ENCODE measurements at regions not wholly inside any gene's neighbourhood (a gene's known extent, or its start where the extent isn't known, plus 50 kb on each side); places are given as distances from the start of the nearest gene placed in this dataset.

DNA sequence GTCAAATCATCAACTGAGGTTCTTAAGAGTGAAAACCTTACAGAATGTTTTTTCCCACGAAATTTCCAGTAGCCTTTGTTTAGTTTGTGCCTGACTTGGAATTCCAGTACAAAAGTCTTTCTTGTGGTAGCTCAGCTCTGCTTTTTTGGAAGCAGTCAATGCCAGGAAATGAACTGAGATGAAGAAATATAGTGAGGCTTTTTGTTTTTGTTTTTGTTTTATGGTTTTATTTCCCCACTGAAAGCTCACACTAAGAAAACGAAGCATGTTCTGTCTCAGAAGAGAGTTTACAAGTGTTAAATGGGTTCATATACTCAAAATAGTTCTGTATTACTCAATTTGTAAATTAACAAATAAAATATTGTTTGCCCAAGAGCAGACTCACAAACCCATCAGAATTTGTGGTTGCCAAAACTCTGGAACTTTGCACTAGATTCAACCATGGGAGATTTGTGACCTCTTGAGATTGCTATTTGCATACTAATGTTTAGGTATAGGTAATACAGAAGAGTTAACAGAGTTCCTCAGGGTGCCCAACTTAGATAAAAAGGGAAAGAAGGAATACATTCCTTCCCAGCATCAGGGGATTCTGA lies 1060.8 kb downstream of the FAT4 start:
- H3F3A ChIP-seq (ENCODE audit: insufficient read depth) = no peaks in the 10 kb centered on the region
- no peak overlapping the region for H3K27ac ChIP-seq
- 8 to 10% methylated on average over 2 of the region's 2 CpGs for WGBS, 2 experiments (ENCODE audit: low coverage in 1 of 2, low lambda C conversion rate in 2 of 2, missing lambda C conversion rate in 2 of 2)
- no peak for DNase-seq
- in situ Hi-C loops (cut with MboI) = no loop called here
- H3K79me2 ChIP-seq (ENCODE audit: insufficient read depth) = no peaks in the 10 kb centered on the region
- no peaks in the 10 kb centered on the region for H3K36me3 ChIP-seq (ENCODE audit: low read depth)
- peaks cover 4% of the 10 kb centered on the region; the same call in 1 of the 2 replicates for H3K9me2 ChIP-seq (ENCODE audit: insufficient read depth)
- H4K20me1 ChIP-seq (ENCODE audit: insufficient read depth) = no peaks in the 10 kb centered on the region
- H3K4me1 ChIP-seq (ENCODE audit: insufficient read depth) = no peaks in the 10 kb centered on the region
- TF ChIP-seq EZH2 (IDR thresholded peaks at IDR 0.05; ENCODE audit: insufficient read depth, poor library complexity, severe bottlenecking) = no peak
- H3K27me3 ChIP-seq (replicated peaks; ENCODE audit: insufficient read depth) = no peaks in the 10 kb centered on the region
- H3K4me2 ChIP-seq (ENCODE audit: unreplicated experiment) = no peak overlapping the region
- H3K9me3 ChIP-seq (ENCODE audit: low read depth) = no peaks in the 10 kb centered on the region
- H3K9ac ChIP-seq = no peak overlapping the region
- no peak overlapping the region for H2AFZ ChIP-seq
- H3K4me3 ChIP-seq = no peak overlapping the region

DNA sequence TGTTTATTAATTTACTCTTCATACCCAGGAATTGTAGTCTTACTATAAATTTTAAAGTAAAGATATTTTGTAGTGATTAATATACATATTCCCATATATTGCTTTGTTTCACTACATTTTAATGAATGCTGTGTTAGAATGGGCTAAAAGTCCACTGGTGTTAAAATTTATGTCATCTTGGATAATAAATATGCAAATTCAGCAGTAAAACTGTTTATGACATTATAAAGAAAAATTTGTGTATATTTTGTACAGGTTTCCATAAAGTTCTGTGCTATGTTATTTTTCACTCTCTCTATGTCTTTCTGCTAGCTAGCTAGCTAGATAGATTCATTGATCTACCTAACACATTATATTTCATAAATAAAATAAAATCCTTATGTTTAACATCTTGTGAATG lies 1071.2 kb downstream of the FAT4 start:
- Histone ChIP-seq H2AFZ (no peak overlapping the region), H3K9me3 (ENCODE audit: low read depth) (no peaks in the 10 kb centered on the region), H3K4me1 (ENCODE audit: insufficient read depth) (no peaks in the 10 kb centered on the region), H3K79me2 (ENCODE audit: insufficient read depth) (no peaks in the 10 kb centered on the region), H3K27me3 (replicated peaks; ENCODE audit: insufficient read depth) (no peaks in the 10 kb centered on the region), H3K27ac (no peak overlapping the region), H3K9ac (no peak overlapping the region), H3K4me2 (ENCODE audit: unreplicated experiment) (no peak overlapping the region), H4K20me1 (ENCODE audit: insufficient read depth) (no peaks in the 10 kb centered on the region), H3F3A (ENCODE audit: insufficient read depth) (no peaks in the 10 kb centered on the region), H3K36me3 (ENCODE audit: low read depth) (no peaks in the 10 kb centered on the region), H3K4me3 (no peak overlapping the region), H3K9me2 (ENCODE audit: insufficient read depth) (no peaks in the 10 kb centered on the region; the same call in 1 of the 2 replicates)
- DNase-seq = no peak
- TF ChIP-seq EZH2 (IDR thresholded peaks at IDR 0.05; ENCODE audit: insufficient read depth, poor library complexity, severe bottlenecking) = no peak
- TF ChIP-seq EZH2phosphoT487 (IDR thresholded peaks at IDR 0.05; ENCODE audit: insufficient read depth, low read depth) = no peak
- in situ Hi-C loops (cut with MboI) = no loop called here

DNA sequence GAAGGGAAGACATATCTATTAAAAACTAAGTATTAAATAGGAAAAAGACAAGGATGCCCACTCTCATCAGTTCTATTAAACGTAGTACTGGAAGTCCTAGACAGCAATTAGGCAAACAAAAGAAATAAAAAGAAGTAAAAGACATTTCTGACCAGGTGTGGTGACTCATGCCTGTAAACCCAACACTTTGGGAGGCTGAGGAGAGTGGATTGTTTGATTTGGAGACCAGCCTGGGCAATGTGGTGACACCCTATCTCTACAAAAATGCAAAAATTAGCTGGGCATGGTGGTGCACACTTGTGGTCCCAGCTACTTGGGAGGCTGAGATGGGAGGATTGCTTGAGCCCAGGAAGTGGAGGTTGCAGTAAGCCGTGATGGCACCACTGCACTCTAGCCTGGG lies 1071.8 kb downstream of the FAT4 start:
- Histone ChIP-seq H4K20me1 (ENCODE audit: insufficient read depth) (no peaks in the 10 kb centered on the region), H3K9ac (no peak overlapping the region), H3K4me1 (ENCODE audit: insufficient read depth) (no peaks in the 10 kb centered on the region), H3K4me3 (no peak overlapping the region), H2AFZ (no peak overlapping the region), H3K27me3 (replicated peaks; ENCODE audit: insufficient read depth) (no peaks in the 10 kb centered on the region), H3K36me3 (ENCODE audit: low read depth) (no peaks in the 10 kb centered on the region), H3K79me2 (ENCODE audit: insufficient read depth) (no peaks in the 10 kb centered on the region), H3K27ac (no peak overlapping the region), H3F3A (ENCODE audit: insufficient read depth) (no peaks in the 10 kb centered on the region), H3K4me2 (ENCODE audit: unreplicated experiment) (no peak overlapping the region), H3K9me3 (ENCODE audit: low read depth) (no peaks in the 10 kb centered on the region), H3K9me2 (ENCODE audit: insufficient read depth) (no peaks in the 10 kb centered on the region; the same call in 1 of the 2 replicates)
- TF ChIP-seq EZH2 (IDR thresholded peaks at IDR 0.05; ENCODE audit: insufficient read depth, poor library complexity, severe bottlenecking) = no peak
- TF ChIP-seq EZH2phosphoT487 (IDR thresholded peaks at IDR 0.05; ENCODE audit: insufficient read depth, low read depth) = no peak
- 64% methylated on average over 2 of the region's 2 CpGs for WGBS, 2 experiments (ENCODE audit: low coverage in 1 of 2, low lambda C conversion rate in 2 of 2, missing lambda C conversion rate in 2 of 2)
- in situ Hi-C loops (cut with MboI) = no loop called here
- no peak for DNase-seq

DNA sequence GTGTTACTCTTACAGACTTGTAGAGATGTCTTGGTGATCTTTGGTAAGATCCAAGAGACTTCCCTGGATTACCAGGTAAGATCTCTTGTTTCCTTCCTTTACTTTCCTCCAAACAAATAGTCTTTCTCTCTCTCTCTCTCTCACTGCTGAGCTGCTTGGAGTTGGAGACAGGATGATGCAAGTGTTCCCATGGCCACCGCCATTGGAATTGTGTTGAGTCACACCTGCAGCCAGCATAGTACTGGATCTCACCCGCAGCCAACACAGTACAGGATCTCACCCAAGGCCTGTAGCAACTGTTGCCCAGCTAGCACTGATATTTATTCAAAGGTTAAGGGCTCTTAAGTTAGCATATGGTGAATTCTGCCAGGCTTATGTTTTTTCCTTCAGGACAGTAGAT lies 1080.9 kb downstream of the FAT4 start:
- H3K27me3 ChIP-seq (replicated peaks; ENCODE audit: insufficient read depth) = no peaks in the 10 kb centered on the region
- DNase-seq = peak; percentile 18
- H3K4me3 ChIP-seq = no peak overlapping the region
- no peak overlapping the region for H2AFZ ChIP-seq
- H3K4me2 ChIP-seq (ENCODE audit: unreplicated experiment) = no peak overlapping the region
- H3K9me3 ChIP-seq (ENCODE audit: low read depth) = no peaks in the 10 kb centered on the region
- H3K27ac ChIP-seq = no peak overlapping the region
- H3K9me2 ChIP-seq (ENCODE audit: insufficient read depth) = no peaks in the 10 kb centered on the region
- in situ Hi-C loops (cut with MboI) = no loop called here
- H3K9ac ChIP-seq = no peak overlapping the region
- H4K20me1 ChIP-seq (ENCODE audit: insufficient read depth) = no peaks in the 10 kb centered on the region
- TF ChIP-seq EZH2 (IDR thresholded peaks at IDR 0.05; ENCODE audit: insufficient read depth, poor library complexity, severe bottlenecking) = no peak
- no peaks in the 10 kb centered on the region for H3F3A ChIP-seq (ENCODE audit: insufficient read depth)
- H3K79me2 ChIP-seq (ENCODE audit: insufficient read depth) = no peaks in the 10 kb centered on the region
- no peaks in the 10 kb centered on the region for H3K4me1 ChIP-seq (ENCODE audit: insufficient read depth)
- 80 to 94% methylated on average over 2 of the region's 2 CpGs for WGBS, 2 experiments (ENCODE audit: low coverage in 1 of 2, low lambda C conversion rate in 2 of 2, missing lambda C conversion rate in 2 of 2)
- no peaks in the 10 kb centered on the region for H3K36me3 ChIP-seq (ENCODE audit: low read depth)

DNA sequence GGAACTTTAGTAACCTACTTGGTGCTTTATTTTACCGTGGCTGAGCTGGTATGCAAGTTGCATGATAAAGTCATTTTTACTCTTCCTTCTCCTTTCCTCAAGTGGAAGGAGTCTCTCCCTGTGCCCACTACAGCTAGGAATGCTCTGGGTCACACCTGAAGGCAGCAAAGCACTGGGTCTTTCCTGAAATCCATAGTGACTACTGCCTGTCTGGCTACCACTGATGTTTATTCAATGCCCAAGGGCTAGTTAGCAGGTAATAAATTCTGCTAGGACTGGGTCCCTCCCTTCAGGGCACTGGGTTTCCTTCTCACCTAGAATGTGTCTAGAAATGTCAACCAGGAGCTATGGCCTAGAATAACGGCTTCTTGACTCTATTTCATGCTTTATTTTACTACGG lies 1081.4 kb downstream of the FAT4 start:
- 81% methylated on average over 3 of the region's 3 CpGs for WGBS, 2 experiments (ENCODE audit: low coverage in 1 of 2, low lambda C conversion rate in 2 of 2, missing lambda C conversion rate in 2 of 2)

More for the DNA sequence above, 1081.4 kb downstream of the FAT4 start:
- no peaks in the 10 kb centered on the region for H3F3A ChIP-seq (ENCODE audit: insufficient read depth)
- no peak overlapping the region for H3K4me3 ChIP-seq
- H4K20me1 ChIP-seq (ENCODE audit: insufficient read depth) = no peaks in the 10 kb centered on the region
- DNase-seq = no peak
- TF ChIP-seq EZH2 (IDR thresholded peaks at IDR 0.05; ENCODE audit: insufficient read depth, poor library complexity, severe bottlenecking) = no peak
- no peak for TF ChIP-seq EZH2phosphoT487 (IDR thresholded peaks at IDR 0.05; ENCODE audit: insufficient read depth, low read depth)
- H3K27me3 ChIP-seq (replicated peaks; ENCODE audit: insufficient read depth) = no peaks in the 10 kb centered on the region
- in situ Hi-C loops (cut with MboI) = no loop called here
- H3K9me2 ChIP-seq (ENCODE audit: insufficient read depth) = no peaks in the 10 kb centered on the region
- no peaks in the 10 kb centered on the region for H3K79me2 ChIP-seq (ENCODE audit: insufficient read depth)
- H3K4me2 ChIP-seq (ENCODE audit: unreplicated experiment) = no peak overlapping the region
- H3K9me3 ChIP-seq (ENCODE audit: low read depth) = no peaks in the 10 kb centered on the region
- no peak overlapping the region for H3K27ac ChIP-seq
- no peak overlapping the region for H3K9ac ChIP-seq
- no peak overlapping the region for H2AFZ ChIP-seq
- H3K36me3 ChIP-seq (ENCODE audit: low read depth) = no peaks in the 10 kb centered on the region
- no peaks in the 10 kb centered on the region for H3K4me1 ChIP-seq (ENCODE audit: insufficient read depth)

Data from GM23248 (cell line).